GM19240 (cell line): ENCODE measurements at regions not wholly inside any gene's neighbourhood (a gene's known extent, or its start where the extent isn't known, plus 50 kb on each side); places are given as distances from the start of the nearest gene placed in this dataset.
"Not testable (repeated sequence)": the region's sequence is repeated elsewhere in the genome, so short reads cannot be mapped to it uniquely, and the experiment has no call there.

Experiments used
- DNase-seq: peaks from one replicate; pipeline ENCODE4 v3.0.0; 2011; ENCODE audit warnings: low spot score; ENCODE audit not compliant: insufficient read length

DNA sequence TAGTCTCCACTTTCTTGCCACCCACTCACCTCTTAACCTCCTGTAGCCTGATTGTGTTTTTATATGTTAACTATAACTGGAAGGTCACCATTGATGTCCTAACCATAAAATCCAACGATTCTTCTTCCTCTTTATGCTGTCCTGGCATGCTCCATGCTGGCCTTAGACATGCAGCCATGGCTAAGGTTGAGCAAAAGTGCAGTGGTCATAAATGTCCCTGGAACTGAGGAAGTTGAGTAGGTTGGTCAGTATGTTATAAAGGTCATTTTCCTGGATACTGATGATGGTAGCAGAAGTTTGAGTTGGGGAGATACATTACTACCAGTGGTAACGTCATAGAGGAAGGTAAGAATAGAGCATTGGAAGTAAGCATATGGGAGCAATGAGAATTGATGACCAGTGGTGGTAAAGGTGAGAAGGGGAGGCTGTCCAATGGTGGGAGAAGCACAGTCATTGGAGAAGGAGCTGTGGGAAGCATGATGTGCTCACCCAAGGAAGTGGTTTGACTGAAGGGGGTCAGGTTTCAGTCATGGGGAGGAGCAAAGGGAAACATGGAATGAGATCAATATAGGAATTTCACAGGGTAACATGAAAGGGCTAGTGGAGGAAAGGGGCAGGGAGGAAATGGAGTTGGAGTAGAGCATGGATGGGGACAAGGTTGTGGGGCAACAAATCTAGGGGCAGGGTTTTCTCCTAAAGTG, 240.8 kb downstream of the DACT1 start:
- DNase-seq = no peak

- DNase-seq = no peak
These were observed 243.7 kb downstream of the DACT1 start for GRCh38 chr14:58881433-58881832.

DNA sequence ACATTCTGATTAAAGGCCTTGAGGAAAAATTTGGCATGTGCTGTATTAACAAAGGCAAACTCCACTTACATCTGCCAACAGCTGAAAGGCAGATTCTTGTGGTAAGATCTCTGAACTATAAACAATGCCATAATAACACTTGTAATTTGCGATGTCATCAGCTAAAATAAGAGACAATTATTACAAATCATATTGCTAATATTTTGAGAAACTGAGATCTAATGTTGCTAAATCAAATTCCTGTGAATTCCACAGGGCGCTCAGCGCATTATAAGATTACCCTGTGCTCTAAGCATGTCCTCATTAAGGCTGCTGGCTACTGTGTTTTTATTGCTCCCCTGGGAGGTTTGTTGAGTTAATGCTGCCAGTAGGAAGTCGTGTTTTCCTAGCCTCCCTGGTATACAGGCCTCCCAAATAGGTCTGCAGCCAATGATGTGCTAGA, 244.8 kb downstream of the DACT1 start:
- no peak for DNase-seq

- DNase-seq = no peak
These were observed 246.7 kb downstream of the DACT1 start for GRCh38 chr14:58884442-58884841.

DNA sequence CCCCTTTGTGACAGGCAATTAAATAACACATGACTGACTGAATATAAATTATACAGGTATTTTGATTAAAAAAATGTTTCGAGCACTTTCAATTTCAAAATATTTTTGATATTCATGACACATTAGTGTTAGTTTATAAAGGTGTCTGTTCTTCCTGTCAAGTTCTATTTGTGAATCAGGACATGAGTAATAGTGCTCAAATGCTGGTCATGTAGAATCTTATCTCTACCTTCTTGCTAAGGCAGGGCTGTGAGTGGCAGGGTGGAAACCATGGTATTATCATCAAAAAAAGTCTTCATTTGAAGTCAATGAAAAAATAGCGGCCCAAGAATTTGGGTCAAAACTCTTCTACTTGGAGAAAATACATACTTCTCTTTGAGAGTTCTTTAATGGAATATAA, 250.2 kb downstream of the DACT1 start:
- DNase-seq = no peak

GRCh38 chr14:58898655-58899316, 261.0 kb downstream of the DACT1 start:
- DNase-seq = no peak

DNA sequence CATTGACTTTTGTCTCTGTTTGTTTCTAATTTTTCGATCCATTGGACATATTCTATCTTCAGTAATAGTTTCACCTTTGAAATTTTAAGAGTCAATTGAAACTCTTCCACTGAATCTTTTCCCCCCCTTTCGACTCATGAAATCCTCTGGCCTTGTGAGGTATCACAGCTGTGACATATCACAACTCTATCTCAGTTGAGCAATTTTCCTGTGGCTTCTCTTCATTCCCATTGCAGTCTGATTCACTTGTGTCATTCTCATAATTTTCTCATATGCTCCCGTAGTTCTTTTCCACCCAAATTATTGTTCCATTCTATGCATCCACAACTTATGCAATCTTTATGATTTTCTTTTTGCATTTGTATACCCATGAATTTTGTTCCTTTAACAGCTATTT, 261.6 kb downstream of the DACT1 start:
- DNase-seq = no peak

DNA sequence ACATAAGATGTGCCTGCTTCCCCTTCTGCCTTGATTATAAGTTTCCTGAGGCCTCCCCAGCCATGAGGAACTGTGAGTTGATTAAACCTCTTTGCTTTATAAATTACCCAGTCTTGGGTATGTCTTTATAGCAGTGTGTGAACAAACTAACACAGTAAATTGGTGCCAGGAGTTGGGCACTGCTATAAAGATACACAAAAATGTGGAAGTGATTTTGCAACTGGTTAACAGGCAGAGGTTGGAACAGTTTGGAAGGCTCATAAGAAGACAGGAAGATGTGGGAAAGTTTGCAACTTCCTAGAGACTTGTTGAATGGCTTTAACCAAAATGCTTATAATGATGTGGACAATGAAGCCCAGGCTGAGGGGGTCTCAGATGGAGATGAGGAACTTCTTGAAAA, 264.1 kb downstream of the DACT1 start:
- DNase-seq = no peak

DNA sequence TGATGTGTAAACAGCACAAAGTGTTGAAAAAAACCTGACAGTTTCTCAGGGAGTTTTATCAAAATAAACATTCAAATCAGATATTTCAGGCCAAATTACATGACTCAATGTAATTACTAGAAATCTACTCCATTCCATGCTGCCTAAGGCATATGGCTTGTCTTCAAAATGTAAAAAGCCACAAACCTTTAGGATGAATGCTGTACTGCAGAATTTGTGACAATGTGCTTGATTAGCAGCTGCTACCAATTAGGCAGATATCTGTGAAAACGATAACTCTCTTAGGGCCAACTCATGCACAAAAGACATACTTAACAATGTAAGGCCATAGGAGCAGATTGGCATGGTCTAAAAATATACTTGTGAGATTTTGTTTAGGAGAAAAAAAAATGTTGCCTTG, 267.0 kb downstream of the DACT1 start:
- DNase-seq = no peak

- DNase-seq = no peak
These were observed 270.0 kb downstream of the DACT1 start for GRCh38 chr14:58907803-58908202.

GRCh38 chr14:58912287-58912686, 274.5 kb downstream of the DACT1 start:
- DNase-seq = no peak

- DNase-seq = no peak
These were observed 275.2 kb downstream of the DACT1 start for GRCh38 chr14:58912799-58913432.

GRCh38 chr14:58914279-58914855, 274.1 kb upstream of the DAAM1 start:
- DNase-seq = no peak

GRCh38 chr14:58915646-58916045, 272.8 kb upstream of the DAAM1 start:
- DNase-seq = no peak

GRCh38 chr14:58918066-58918738, 270.3 kb upstream of the DAAM1 start:
- DNase-seq = no peak

- no peak for DNase-seq
These were observed 269.2 kb upstream of the DAAM1 start for GRCh38 chr14:58919217-58919616.

GRCh38 chr14:58920230-58920629, 268.2 kb upstream of the DAAM1 start:
- DNase-seq = no peak

DNA sequence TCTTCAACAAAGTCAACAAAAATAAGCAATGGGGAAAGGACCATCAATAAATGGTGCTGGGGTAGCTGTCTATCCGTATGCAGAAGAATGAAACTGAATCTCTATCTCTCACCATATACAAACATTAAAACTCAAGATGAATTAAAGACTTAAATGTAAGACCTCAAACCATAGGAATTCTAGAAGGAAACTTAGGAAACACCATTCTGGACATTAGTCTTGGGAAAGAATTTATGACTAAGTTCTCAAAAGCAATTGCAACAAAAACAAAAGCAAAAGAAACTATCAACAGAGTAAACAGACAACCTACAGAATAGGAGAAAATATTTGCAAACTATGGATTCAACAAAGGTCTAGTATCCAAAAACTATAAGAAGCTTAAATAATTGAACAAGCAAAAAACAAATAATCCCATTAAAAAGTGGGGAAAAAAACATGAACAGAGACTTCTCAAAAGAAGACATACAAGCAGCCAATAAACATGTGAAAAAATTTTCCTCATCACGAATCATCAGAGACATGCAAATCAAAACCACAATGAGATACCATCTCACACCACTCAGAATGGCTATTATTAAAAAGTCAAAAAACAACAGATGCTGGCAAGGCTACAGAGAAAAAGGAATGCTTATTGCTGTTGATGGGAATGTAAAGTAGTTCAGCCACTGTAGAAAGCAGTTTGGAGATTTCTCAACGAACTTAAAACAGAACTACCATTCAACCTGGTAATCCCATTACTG, 266.1 kb upstream of the DAAM1 start:
- DNase-seq = not testable (repeated sequence)

GRCh38 chr14:58923751-58924405, 264.6 kb upstream of the DAAM1 start:
- DNase-seq = no peak

DNA sequence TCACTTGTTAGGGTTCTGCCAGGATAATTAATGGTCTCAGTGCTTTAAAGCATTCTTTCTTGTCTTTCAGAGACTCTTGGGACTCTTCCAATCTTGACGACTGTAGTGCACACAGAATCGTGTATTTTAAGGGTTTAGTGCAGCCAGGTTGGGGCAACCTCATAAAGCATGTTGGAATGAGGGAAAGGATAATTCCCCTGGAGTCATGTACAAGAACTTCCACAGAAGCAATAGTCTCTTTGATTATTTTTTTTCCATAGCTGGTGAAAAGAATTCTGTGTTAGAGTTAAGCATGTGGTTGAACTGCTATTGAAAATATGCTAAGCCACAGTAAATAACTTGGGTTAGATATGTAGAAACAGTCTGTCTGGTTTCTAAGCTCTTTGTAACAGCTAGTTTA, 246.8 kb upstream of the DAAM1 start:
- DNase-seq = no peak

DNA sequence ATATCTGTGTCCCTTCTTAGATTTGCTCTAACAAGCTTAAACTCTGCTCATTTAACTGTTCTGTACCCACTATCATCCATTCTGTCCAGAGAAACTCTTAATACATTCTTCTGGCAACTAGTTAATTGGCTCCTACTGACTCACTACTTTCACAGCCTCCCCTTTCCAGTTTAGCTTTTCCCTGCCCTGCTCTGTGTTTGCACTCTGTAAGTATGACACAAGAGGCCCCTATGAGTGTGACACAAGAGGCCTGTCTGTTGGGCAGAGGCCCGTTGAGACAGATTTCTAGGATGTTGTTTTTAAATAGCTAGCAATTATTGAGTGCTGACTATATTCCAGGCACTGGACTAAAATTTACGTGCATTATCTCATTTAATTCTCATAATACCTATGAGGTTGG, 246.0 kb upstream of the DAAM1 start:
- DNase-seq = no peak
